OCI-LY3 (cell line): ENCODE measurements at regions not wholly inside any gene's neighbourhood (a gene's known extent, or its start where the extent isn't known, plus 50 kb on each side); places are given as distances from the start of the nearest gene placed in this dataset.

Experiments
- EZH2phosphoT487 ChIP-seq: fragments of 200-600 bp; shearing (Covaris generic); IDR thresholded peaks from 2 replicates; pipeline ENCODE4 v1.6.1; 2018; ENCODE audit warnings: antibody characterized with exemption, mixed run types, low read depth
- TF ChIP-seq, protein P1 (sequence below): fragments of 200-600, 300-600 bp; sonication (generic); IDR thresholded peaks from 2 replicates; pipeline ENCODE4 v1.5.1; 2014; ENCODE audit warnings: antibody characterized with exemption, low read length, low read depth

DNA sequence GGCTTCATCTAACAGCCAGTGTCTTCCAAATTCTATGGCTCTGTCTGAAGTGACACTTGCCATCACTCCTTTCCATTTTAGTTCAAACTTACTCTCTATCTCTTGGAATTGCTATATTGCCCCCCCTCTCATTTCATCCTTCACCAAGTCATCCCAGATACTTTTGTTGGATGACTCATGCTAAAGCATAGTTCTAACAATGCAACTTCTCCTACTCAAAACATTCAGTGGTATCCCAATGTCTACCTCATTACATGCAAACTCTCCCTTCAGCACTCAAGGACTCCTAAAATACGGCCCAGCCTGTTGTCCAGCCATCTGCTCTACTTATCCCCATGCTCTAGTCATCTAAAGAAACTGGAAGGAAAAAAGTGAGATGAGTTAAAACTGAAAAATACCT is 171.6 kb downstream of the RASEF start:
- no peak for TF ChIP-seq EZH2phosphoT487
- TF ChIP-seq, protein P1, sequence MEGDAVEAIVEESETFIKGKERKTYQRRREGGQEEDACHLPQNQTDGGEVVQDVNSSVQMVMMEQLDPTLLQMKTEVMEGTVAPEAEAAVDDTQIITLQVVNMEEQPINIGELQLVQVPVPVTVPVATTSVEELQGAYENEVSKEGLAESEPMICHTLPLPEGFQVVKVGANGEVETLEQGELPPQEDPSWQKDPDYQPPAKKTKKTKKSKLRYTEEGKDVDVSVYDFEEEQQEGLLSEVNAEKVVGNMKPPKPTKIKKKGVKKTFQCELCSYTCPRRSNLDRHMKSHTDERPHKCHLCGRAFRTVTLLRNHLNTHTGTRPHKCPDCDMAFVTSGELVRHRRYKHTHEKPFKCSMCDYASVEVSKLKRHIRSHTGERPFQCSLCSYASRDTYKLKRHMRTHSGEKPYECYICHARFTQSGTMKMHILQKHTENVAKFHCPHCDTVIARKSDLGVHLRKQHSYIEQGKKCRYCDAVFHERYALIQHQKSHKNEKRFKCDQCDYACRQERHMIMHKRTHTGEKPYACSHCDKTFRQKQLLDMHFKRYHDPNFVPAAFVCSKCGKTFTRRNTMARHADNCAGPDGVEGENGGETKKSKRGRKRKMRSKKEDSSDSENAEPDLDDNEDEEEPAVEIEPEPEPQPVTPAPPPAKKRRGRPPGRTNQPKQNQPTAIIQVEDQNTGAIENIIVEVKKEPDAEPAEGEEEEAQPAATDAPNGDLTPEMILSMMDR = no peak
